Thyroid gland (tissue), 4 donors: ENCODE measurements at regions not wholly inside any gene's neighbourhood (a gene's known extent, or its start where the extent isn't known, plus 50 kb on each side); places are given as distances from the start of the nearest gene placed in this dataset.

Experiments used
- POLR2A ChIP-seq, 2 donors: fragments of 450-650 bp; IDR thresholded peaks; one replicate each; pipeline ENCODE4 v1.6.1; 2017; ENCODE audit warnings: antibody characterized with exemption in 2 of 2, mild to moderate bottlenecking in 2 of 2, moderate library complexity in 1 of 2
- TF ChIP-seq, protein P1 (sequence below), 6 experiments: fragments of 200-600 bp in 3 of 6; fragments of 450-650 bp in 3 of 6; sonication (generic) in 3 of 6; IDR thresholded peaks; one replicate each; pipeline ENCODE4 v1.5.1; 2016 to 2019; ENCODE audit warnings: antibody characterized with exemption in 6 of 6, mild to moderate bottlenecking in 2 of 6, inconsistent platforms in 1 of 6, moderate library complexity in 1 of 6

DNA sequence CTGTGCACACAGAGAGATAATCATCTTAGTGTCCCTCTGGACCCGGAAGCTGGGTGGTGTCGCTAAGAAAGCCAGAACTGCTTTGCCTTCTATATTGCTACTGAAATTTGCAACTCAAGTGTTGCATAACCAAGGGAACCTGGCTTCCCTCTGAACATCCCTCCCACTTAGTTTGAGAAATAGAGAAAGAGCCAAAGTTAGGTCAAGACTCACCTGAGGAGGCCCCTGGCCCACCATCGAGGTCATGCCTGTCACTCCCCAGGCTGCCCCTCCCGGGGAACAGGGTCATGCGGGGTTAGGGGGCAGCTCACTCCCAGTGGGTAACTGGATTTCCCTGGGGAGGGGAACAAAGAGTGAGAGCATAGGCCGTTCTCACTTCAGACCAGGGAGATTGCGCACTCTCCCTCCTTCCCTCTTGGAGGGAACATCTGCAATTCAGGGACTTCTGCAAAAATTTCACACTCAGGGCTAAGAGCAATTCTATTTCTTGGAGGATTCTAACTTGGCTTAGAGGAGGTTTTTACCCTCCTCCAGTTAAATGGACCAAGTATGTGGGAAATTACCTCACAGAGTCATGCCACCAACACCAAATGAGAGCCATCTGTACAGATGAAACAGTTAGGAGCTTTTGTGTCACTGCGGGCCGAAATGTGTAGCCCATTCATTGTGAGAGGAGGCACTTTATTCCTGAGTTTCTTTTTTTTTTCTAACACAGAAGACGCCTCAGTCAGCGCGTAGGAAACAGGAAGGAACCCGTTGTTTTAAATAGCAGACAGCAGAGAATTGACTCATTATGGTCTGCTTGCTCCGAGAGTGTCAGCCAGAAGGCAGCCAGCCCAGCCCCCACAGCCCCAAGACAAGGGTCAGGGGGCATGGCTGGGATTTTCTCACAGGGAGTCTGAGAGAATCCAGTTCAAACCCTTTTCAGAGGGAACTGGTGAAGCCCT lies 221.3 kb downstream of the ARHGAP12 start:
- TF ChIP-seq, protein P1, sequence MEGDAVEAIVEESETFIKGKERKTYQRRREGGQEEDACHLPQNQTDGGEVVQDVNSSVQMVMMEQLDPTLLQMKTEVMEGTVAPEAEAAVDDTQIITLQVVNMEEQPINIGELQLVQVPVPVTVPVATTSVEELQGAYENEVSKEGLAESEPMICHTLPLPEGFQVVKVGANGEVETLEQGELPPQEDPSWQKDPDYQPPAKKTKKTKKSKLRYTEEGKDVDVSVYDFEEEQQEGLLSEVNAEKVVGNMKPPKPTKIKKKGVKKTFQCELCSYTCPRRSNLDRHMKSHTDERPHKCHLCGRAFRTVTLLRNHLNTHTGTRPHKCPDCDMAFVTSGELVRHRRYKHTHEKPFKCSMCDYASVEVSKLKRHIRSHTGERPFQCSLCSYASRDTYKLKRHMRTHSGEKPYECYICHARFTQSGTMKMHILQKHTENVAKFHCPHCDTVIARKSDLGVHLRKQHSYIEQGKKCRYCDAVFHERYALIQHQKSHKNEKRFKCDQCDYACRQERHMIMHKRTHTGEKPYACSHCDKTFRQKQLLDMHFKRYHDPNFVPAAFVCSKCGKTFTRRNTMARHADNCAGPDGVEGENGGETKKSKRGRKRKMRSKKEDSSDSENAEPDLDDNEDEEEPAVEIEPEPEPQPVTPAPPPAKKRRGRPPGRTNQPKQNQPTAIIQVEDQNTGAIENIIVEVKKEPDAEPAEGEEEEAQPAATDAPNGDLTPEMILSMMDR (IDR thresholded peaks at IDR 0.05), result no peak
- TF ChIP-seq POLR2A (IDR thresholded peaks at IDR 0.05), result no peak
